GM18951 (cell line): ENCODE measurements at regions not wholly inside any gene's neighbourhood (a gene's known extent, or its start where the extent isn't known, plus 50 kb on each side); places are given as distances from the start of the nearest gene placed in this dataset.

Experiments used
- POLR2A ChIP-seq: IDR thresholded peaks from 4 replicates; pipeline ENCODE4 v1.6.1; 2011; ENCODE audit warnings: mild to moderate bottlenecking; ENCODE audit not compliant: insufficient read length, insufficient read depth; ENCODE audit errors: extremely low read depth
- in situ Hi-C: fragments of 300-500 bp; cut with MboI; formaldehyde crosslinking; loops from one replicate; pipeline ENCODE4 v1.12.0; 2022; ENCODE audit warnings: low sequenced_read_pairs, mixed read lengths, inconsistent platforms; ENCODE audit not compliant: unreplicated experiment

GRCh38 chr10:2825841-2826240, 241.5 kb upstream of the PFKP start:
- in situ Hi-C loops: no loop called here
- TF ChIP-seq POLR2A: no peak

- in situ Hi-C loops: no loop called here
Observed at GRCh38 chr10:2817940-2818636, 249.3 kb upstream of the PFKP start.

GRCh38 chr10:2813693-2814092, 253.7 kb upstream of the PFKP start:
- in situ Hi-C loops: no loop called here
- TF ChIP-seq POLR2A: no peak

More at GRCh38 chr10:2817940-2818636, 249.3 kb upstream of the PFKP start:
- TF ChIP-seq POLR2A: no peak

- in situ Hi-C loops: no loop called here
Observed at GRCh38 chr10:2813286-2813685, 254.1 kb upstream of the PFKP start.

GRCh38 chr10:2812631-2813030, 254.7 kb upstream of the PFKP start:
- TF ChIP-seq POLR2A: no peak
- in situ Hi-C loops: no loop called here

More at GRCh38 chr10:2813286-2813685, 254.1 kb upstream of the PFKP start:
- TF ChIP-seq POLR2A: no peak

DNA sequence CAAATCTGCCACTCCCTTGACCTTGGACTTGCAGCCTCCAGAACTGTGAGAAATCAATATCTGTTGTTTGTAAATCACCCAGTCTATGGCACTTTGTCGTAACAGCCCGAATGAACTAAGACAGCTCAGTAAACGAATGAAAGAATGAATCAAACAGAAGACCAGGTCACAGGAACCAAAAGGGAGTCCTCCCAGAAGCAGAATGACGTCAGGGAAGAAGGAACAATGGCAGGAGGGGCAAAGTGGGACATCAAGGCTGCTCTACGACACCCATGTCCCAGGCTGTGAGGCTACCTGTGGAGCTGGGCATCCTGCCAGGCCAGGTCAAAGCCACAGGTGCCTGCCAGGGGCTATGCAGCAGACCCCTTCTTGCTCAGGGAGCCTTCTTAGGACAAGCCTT, 267.2 kb upstream of the PFKP start:
- TF ChIP-seq POLR2A: no peak
- in situ Hi-C loops: no loop called here

DNA sequence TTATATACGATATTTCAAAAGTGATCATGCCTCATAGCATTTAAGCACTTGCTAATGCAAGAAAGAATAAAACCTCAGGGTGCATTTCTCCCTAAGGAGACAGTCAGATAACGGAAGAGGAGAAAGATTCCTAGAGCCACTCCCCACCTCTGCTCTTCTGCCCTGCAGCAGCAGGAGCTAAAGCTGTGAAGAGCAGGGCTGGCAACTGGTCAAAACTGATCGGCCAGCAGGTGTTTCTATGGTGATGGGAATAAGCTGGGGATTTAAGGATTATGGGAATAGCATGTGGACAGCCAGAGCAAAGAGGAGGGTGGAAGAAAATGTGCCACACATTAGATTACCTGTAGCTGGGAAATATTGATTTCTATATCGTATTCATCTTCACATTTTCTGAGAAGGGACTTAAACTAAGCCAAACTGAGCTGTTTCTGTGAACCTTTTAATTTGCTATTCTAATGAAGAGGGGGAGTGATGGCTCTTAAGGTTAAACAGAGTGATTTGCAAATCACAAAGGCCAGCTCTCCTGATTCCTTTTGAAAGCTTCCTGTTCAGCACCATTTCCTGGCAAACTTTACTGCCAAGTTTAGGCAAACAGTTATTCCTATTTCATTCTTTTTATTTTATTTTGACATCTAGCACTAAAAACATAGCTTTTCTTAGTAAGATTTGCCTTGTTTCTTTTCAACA, 268.9 kb upstream of the PFKP start:
- in situ Hi-C loops: no loop called here
- TF ChIP-seq POLR2A: no peak

DNA sequence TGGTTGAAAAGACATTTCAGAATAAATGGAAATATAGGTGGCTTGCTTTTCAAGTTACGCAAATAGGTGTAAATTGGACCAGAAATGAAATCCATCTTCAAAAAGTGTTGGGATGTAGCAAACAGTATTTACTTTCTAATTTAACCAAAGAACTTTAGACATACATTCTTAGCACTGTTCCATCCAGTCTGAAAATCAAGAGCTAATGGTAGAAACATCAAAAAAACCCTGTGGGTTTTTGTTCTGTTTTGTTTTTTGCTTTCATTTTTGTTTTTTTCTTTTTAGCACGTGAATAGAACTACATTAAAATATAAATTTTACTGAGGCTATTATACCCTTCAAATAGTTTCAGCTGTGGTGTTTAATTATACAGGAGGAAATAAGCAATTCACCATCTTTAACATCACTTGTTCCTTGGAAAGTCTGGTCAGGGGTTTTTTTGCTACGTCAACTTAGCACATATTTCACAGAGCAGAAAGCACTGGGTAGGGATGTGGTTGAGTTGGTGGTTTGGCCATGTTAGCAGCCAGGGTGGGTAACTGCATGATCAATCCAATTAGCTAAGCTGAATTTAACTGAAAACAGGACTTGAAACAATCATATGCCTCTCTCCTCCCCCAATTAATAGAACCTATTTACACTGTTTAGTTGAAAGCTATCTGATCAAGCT, 275.4 kb upstream of the PFKP start:
- in situ Hi-C loops: no loop called here
- TF ChIP-seq POLR2A: no peak

GRCh38 chr10:2790396-2791188, 276.8 kb upstream of the PFKP start:
- no peak for TF ChIP-seq POLR2A
- in situ Hi-C loops: no loop called here

GRCh38 chr10:2786251-2786650, 281.1 kb upstream of the PFKP start:
- in situ Hi-C loops: no loop called here
- TF ChIP-seq POLR2A: no peak

GRCh38 chr10:2784766-2785165, 282.6 kb upstream of the PFKP start:
- in situ Hi-C loops: no loop called here
- TF ChIP-seq POLR2A: no peak

GRCh38 chr10:2782950-2783349, 284.4 kb upstream of the PFKP start:
- in situ Hi-C loops: no loop called here
- no peak for TF ChIP-seq POLR2A

DNA sequence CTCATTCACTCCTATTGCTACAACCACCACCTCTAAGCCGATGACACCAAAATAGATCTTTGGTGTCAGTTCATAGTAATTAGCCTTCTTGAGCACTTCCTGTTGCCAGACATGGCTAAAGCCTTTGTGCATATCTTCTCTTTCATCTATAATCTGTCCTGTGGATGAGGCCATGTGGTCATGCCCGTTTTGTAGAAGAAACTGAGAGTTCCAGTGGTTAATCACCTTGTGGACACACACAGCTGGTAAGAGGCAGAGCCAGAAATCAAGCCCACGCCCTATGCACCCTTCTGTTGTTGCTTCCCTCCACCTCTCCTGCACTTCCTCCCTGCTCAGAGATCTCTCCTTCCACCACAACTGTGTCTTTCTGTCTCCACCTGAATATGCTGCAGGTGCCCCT, 285.1 kb upstream of the PFKP start:
- in situ Hi-C loops: no loop called here
- no peak for TF ChIP-seq POLR2A

DNA sequence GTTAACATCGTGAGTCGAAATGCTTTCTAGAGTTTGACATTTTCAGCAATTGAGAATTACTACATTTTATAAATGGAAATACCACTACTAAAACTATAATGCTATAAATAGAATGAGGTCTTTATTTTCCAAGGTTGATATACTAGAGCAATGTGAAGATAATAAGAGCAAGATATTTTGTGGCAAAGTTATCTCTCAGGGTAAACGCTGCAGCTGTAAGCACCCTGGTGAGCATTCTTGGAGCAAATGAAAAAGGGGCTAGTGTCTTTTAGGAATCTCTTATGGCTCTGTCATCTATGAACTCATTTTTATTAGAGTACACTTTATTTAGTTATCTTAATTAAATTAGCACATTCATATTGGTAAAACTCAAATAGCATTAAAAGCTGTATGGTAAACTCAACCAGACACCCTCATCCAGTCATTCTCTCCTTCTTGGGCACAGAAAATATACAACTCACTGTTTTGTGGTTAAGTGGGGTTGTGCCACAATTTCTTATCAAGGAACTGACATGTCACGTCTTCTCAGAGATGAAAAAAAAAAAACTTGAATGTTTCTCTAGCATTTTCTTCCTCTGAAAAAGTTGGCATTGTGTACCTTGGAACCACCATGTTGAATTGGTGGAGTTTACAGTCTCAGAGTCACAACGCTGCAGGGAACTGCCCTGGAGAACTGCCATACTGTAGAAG, 289.5 kb upstream of the PFKP start:
- in situ Hi-C loops: no loop called here
- no peak for TF ChIP-seq POLR2A
